ENCODE measurements at regions not wholly inside any gene's neighbourhood (a gene's known extent, or its start where the extent isn't known, plus 50 kb on each side); places are given as distances from the start of the nearest gene placed in this dataset.

GRCh38 chr11:104795501-104796213 is 102.6 kb downstream of the CASP12 start:
- DNase-seq (ENCODE audit: low spot score in 2 of 2), result no peak
- Mint-ChIP-seq H3K4me1 (peaks cover 32% of the 10 kb centered on the region), H3K27ac (ENCODE audit: low read depth) (no peak overlapping the region), H3K9me3 (no peaks in the 10 kb centered on the region), H3K4me3 (no peak overlapping the region), H3K27me3 (no peaks in the 10 kb centered on the region), H3K36me3 (ENCODE audit: insufficient read depth) (no peaks in the 10 kb centered on the region)
- ATAC-seq (replicated peaks; ENCODE audit: extremely low read depth, poor library complexity, severe bottlenecking), result no peak

- no peaks in the 10 kb centered on the region for H3K27me3 Mint-ChIP-seq
- peaks cover 11% of the 10 kb centered on the region for H3K4me1 Mint-ChIP-seq
- ATAC-seq (replicated peaks; ENCODE audit: extremely low read depth, poor library complexity, severe bottlenecking) (no peak), DNase-seq (ENCODE audit: low spot score in 2 of 2) (no peak)
- no peaks in the 10 kb centered on the region for H3K36me3 Mint-ChIP-seq (ENCODE audit: insufficient read depth)
- H3K9me3 Mint-ChIP-seq, result no peaks in the 10 kb centered on the region
- H3K4me3 Mint-ChIP-seq, result no peak overlapping the region
- no peak overlapping the region for H3K27ac Mint-ChIP-seq (ENCODE audit: low read depth)
Observed at GRCh38 chr11:104792861-104793260, 105.4 kb downstream of the CASP12 start.

- no peak overlapping the region for H3K4me3 Mint-ChIP-seq
- H3K27ac Mint-ChIP-seq (ENCODE audit: low read depth), result no peak overlapping the region
- H3K9me3 Mint-ChIP-seq, result no peaks in the 10 kb centered on the region
- DNase-seq (ENCODE audit: low spot score in 2 of 2), result no peak
- H3K36me3 Mint-ChIP-seq (ENCODE audit: insufficient read depth), result no peaks in the 10 kb centered on the region
- no peaks in the 10 kb centered on the region for H3K27me3 Mint-ChIP-seq
- no peak for ATAC-seq (replicated peaks; ENCODE audit: extremely low read depth, poor library complexity, severe bottlenecking)
- peaks cover 5% of the 10 kb centered on the region for H3K4me1 Mint-ChIP-seq
Observed at GRCh38 chr11:104791896-104792295, 106.4 kb downstream of the CASP12 start.

GRCh38 chr11:104784684-104785460 is 113.4 kb downstream of the CASP12 start:
- no peak overlapping the region for H3K4me3 Mint-ChIP-seq
- H3K9me3 Mint-ChIP-seq, result no peaks in the 10 kb centered on the region
- no peaks in the 10 kb centered on the region for H3K4me1 Mint-ChIP-seq
- DNase-seq (ENCODE audit: low spot score in 2 of 2) (no peak), ATAC-seq (replicated peaks; ENCODE audit: extremely low read depth, poor library complexity, severe bottlenecking) (no peak)
- no peak overlapping the region for H3K27ac Mint-ChIP-seq (ENCODE audit: low read depth)
- H3K36me3 Mint-ChIP-seq (ENCODE audit: insufficient read depth), result no peaks in the 10 kb centered on the region
- no peaks in the 10 kb centered on the region for H3K27me3 Mint-ChIP-seq

GRCh38 chr11:104783241-104783640 is 115.0 kb downstream of the CASP12 start:
- H3K4me3 Mint-ChIP-seq, result no peak overlapping the region
- no peaks in the 10 kb centered on the region for H3K36me3 Mint-ChIP-seq (ENCODE audit: insufficient read depth)
- H3K9me3 Mint-ChIP-seq, result no peaks in the 10 kb centered on the region
- H3K27ac Mint-ChIP-seq (ENCODE audit: low read depth), result no peak overlapping the region
- H3K27me3 Mint-ChIP-seq, result no peaks in the 10 kb centered on the region
- ATAC-seq (replicated peaks; ENCODE audit: extremely low read depth, poor library complexity, severe bottlenecking) (no peak), DNase-seq (ENCODE audit: low spot score in 2 of 2) (no peak)
- no peaks in the 10 kb centered on the region for H3K4me1 Mint-ChIP-seq

- no peaks in the 10 kb centered on the region for H3K27me3 Mint-ChIP-seq
- H3K4me1 Mint-ChIP-seq, result no peaks in the 10 kb centered on the region
- H3K9me3 Mint-ChIP-seq, result no peaks in the 10 kb centered on the region
- no peak overlapping the region for H3K4me3 Mint-ChIP-seq
- H3K27ac Mint-ChIP-seq (ENCODE audit: low read depth), result no peak overlapping the region
- ATAC-seq (replicated peaks; ENCODE audit: extremely low read depth, poor library complexity, severe bottlenecking) (no peak), DNase-seq (ENCODE audit: low spot score in 2 of 2) (no peak)
- H3K36me3 Mint-ChIP-seq (ENCODE audit: insufficient read depth), result no peaks in the 10 kb centered on the region
Observed at GRCh38 chr11:104782377-104782754, 115.9 kb downstream of the CASP12 start.

GRCh38 chr11:104781719-104782376 is 116.4 kb downstream of the CASP12 start:
- Mint-ChIP-seq H3K27ac (ENCODE audit: low read depth) (no peak overlapping the region), H3K36me3 (ENCODE audit: insufficient read depth) (no peaks in the 10 kb centered on the region), H3K9me3 (no peaks in the 10 kb centered on the region), H3K4me3 (no peak overlapping the region), H3K27me3 (no peaks in the 10 kb centered on the region), H3K4me1 (no peaks in the 10 kb centered on the region)
- no peak for ATAC-seq (replicated peaks; ENCODE audit: extremely low read depth, poor library complexity, severe bottlenecking)
- no peak for DNase-seq (ENCODE audit: low spot score in 2 of 2)

- H3K9me3 Mint-ChIP-seq, result no peaks in the 10 kb centered on the region
- no peak overlapping the region for H3K27ac Mint-ChIP-seq (ENCODE audit: low read depth)
- H3K4me1 Mint-ChIP-seq, result no peaks in the 10 kb centered on the region
- DNase-seq (ENCODE audit: low spot score in 2 of 2), result no peak
- no peak overlapping the region for H3K4me3 Mint-ChIP-seq
- no peak for ATAC-seq (replicated peaks; ENCODE audit: extremely low read depth, poor library complexity, severe bottlenecking)
- no peaks in the 10 kb centered on the region for H3K27me3 Mint-ChIP-seq
- no peaks in the 10 kb centered on the region for H3K36me3 Mint-ChIP-seq (ENCODE audit: insufficient read depth)
Observed at GRCh38 chr11:104781037-104781436, 117.2 kb downstream of the CASP12 start.

- H3K9me3 Mint-ChIP-seq, result no peaks in the 10 kb centered on the region
- DNase-seq (ENCODE audit: low spot score in 2 of 2), result no peak
- no peaks in the 10 kb centered on the region for H3K27me3 Mint-ChIP-seq
- H3K4me1 Mint-ChIP-seq, result no peaks in the 10 kb centered on the region
- H3K27ac Mint-ChIP-seq (ENCODE audit: low read depth), result peak overlapping the region; percentile 8
- no peaks in the 10 kb centered on the region for H3K36me3 Mint-ChIP-seq (ENCODE audit: insufficient read depth)
- no peak for ATAC-seq (replicated peaks; ENCODE audit: extremely low read depth, poor library complexity, severe bottlenecking)
- no peak overlapping the region for H3K4me3 Mint-ChIP-seq
Observed at GRCh38 chr11:104776501-104777170, 121.6 kb downstream of the CASP12 start.

GRCh38 chr11:104774578-104774977 is 123.7 kb downstream of the CASP12 start:
- Mint-ChIP-seq H3K27ac (ENCODE audit: low read depth) (no peak overlapping the region), H3K27me3 (no peaks in the 10 kb centered on the region), H3K9me3 (no peaks in the 10 kb centered on the region), H3K4me1 (no peaks in the 10 kb centered on the region), H3K4me3 (no peak overlapping the region), H3K36me3 (ENCODE audit: insufficient read depth) (no peaks in the 10 kb centered on the region)
- DNase-seq (ENCODE audit: low spot score in 2 of 2) (no peak), ATAC-seq (replicated peaks; ENCODE audit: extremely low read depth, poor library complexity, severe bottlenecking) (no peak)

- Mint-ChIP-seq H3K27ac (ENCODE audit: low read depth) (no peak overlapping the region), H3K4me3 (no peak overlapping the region), H3K36me3 (ENCODE audit: insufficient read depth) (no peaks in the 10 kb centered on the region), H3K4me1 (no peaks in the 10 kb centered on the region), H3K27me3 (no peaks in the 10 kb centered on the region), H3K9me3 (no peaks in the 10 kb centered on the region)
- DNase-seq (ENCODE audit: low spot score in 2 of 2), result no peak
- no peak for ATAC-seq (replicated peaks; ENCODE audit: extremely low read depth, poor library complexity, severe bottlenecking)
Observed at GRCh38 chr11:104772806-104773241, 125.4 kb downstream of the CASP12 start.

- no peak for ATAC-seq (replicated peaks; ENCODE audit: extremely low read depth, poor library complexity, severe bottlenecking)
- H3K27ac Mint-ChIP-seq (ENCODE audit: low read depth), result no peak overlapping the region
Observed at GRCh38 chr11:104771763-104772162, 126.5 kb downstream of the CASP12 start.

More at GRCh38 chr11:104771763-104772162, 126.5 kb downstream of the CASP12 start:
- H3K36me3 Mint-ChIP-seq (ENCODE audit: insufficient read depth), result no peaks in the 10 kb centered on the region
- H3K9me3 Mint-ChIP-seq, result no peaks in the 10 kb centered on the region
- no peak overlapping the region for H3K4me3 Mint-ChIP-seq
- H3K4me1 Mint-ChIP-seq, result no peaks in the 10 kb centered on the region
- no peaks in the 10 kb centered on the region for H3K27me3 Mint-ChIP-seq
- no peak for DNase-seq (ENCODE audit: low spot score in 2 of 2)

Data from central memory CD8-positive, alpha-beta T cell (primary cell).